ENCODE measurements at regions not wholly inside any gene's neighbourhood (a gene's known extent, or its start where the extent isn't known, plus 50 kb on each side); places are given as distances from the start of the nearest gene placed in this dataset.

DNA sequence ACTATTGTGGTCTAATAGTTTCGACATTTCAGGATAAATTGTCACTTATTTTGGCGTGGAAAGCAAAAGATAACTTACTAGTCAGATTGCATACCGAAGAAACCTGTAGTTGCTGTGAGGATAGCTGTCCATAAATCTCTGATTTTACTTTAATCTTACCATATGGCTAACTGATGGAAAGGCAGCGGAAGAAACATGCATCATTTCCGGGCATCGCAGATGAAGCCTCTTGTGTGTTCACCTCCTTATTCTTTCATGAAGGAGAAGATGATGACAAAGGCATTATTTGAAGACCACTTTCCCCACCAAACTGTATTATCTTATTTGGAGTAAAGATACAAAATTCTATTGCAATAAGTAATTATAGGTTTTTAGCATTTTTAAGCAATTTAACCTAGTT is 763.6 kb upstream of the SLITRK6 start:
- Histone ChIP-seq H3K27ac (no peak overlapping the region), H3K27me3 (no peaks in the 10 kb centered on the region), H3K36me3 (no peaks in the 10 kb centered on the region), H3K4me1 (ENCODE audit: low read depth) (no peaks in the 10 kb centered on the region), H3K9me3 (ENCODE audit: low read depth) (no peaks in the 10 kb centered on the region), H3K4me3 (no peak overlapping the region)
- no peak for DNase-seq (ENCODE audit: low read depth in 1 of 2, low spot score in 1 of 2)
- TF ChIP-seq CTCF (IDR thresholded peaks at IDR 0.05; ENCODE audit: low read depth, low read length) = no peak

- Histone ChIP-seq H3K4me1 (ENCODE audit: low read depth) (no peaks in the 10 kb centered on the region), H3K9me3 (ENCODE audit: low read depth) (no peaks in the 10 kb centered on the region), H3K36me3 (no peaks in the 10 kb centered on the region), H3K27me3 (no peaks in the 10 kb centered on the region), H3K4me3 (no peak overlapping the region), H3K27ac (no peak overlapping the region)
- TF ChIP-seq CTCF (IDR thresholded peaks at IDR 0.05; ENCODE audit: low read depth, low read length) = no peak
- peak in 1 of 2 donors; percentile 68 for DNase-seq (ENCODE audit: low read depth in 1 of 2, low spot score in 1 of 2)
Measured at GRCh38 chr13:86563308-86563707, 764.1 kb upstream of the SLITRK6 start.

GRCh38 chr13:86567119-86567518 is 767.9 kb upstream of the SLITRK6 start:
- Histone ChIP-seq H3K36me3 (no peaks in the 10 kb centered on the region), H3K4me1 (ENCODE audit: low read depth) (no peaks in the 10 kb centered on the region), H3K9me3 (ENCODE audit: low read depth) (no peaks in the 10 kb centered on the region), H3K27ac (no peak overlapping the region), H3K27me3 (no peaks in the 10 kb centered on the region), H3K4me3 (no peak overlapping the region)
- DNase-seq (ENCODE audit: low read depth in 1 of 2, low spot score in 1 of 2) = peak in 1 of 2 donors; percentile 6
- TF ChIP-seq CTCF (IDR thresholded peaks at IDR 0.05; ENCODE audit: low read depth, low read length) = peak; percentile 16

- no peaks in the 10 kb centered on the region for H3K4me1 ChIP-seq (ENCODE audit: low read depth)
- DNase-seq (ENCODE audit: low read depth in 1 of 2, low spot score in 1 of 2) = no peak
- no peaks in the 10 kb centered on the region for H3K9me3 ChIP-seq (ENCODE audit: low read depth)
- no peak overlapping the region for H3K27ac ChIP-seq
- no peak overlapping the region for H3K4me3 ChIP-seq
- TF ChIP-seq CTCF (IDR thresholded peaks at IDR 0.05; ENCODE audit: low read depth, low read length) = no peak
- no peaks in the 10 kb centered on the region for H3K36me3 ChIP-seq
- H3K27me3 ChIP-seq = no peaks in the 10 kb centered on the region
Measured at GRCh38 chr13:86569119-86569518, 769.9 kb upstream of the SLITRK6 start.

DNA sequence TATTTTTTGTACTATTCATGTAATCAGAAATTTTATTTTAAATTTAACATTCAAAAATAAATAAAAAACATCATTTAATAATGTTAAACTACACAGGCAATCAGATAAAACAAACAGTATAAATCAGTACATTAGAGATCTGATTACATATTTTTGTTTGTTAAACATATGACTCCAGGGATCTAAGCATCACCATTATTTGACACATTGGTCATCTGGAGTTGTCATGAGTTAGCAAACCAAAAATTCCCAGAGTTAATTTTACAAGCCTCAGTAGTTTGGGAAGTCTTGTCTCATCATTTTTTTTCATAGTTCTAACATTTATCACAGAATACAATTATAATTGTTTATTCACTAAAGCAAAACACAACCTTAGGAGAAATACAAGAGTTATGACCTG is 770.8 kb upstream of the SLITRK6 start:
- no peaks in the 10 kb centered on the region for H3K36me3 ChIP-seq
- no peak for TF ChIP-seq CTCF (IDR thresholded peaks at IDR 0.05; ENCODE audit: low read depth, low read length)
- no peak overlapping the region for H3K4me3 ChIP-seq
- no peaks in the 10 kb centered on the region for H3K9me3 ChIP-seq (ENCODE audit: low read depth)
- no peaks in the 10 kb centered on the region for H3K4me1 ChIP-seq (ENCODE audit: low read depth)
- no peak for DNase-seq (ENCODE audit: low read depth in 1 of 2, low spot score in 1 of 2)
- no peak overlapping the region for H3K27ac ChIP-seq
- no peaks in the 10 kb centered on the region for H3K27me3 ChIP-seq

GRCh38 chr13:86572115-86572514 is 772.9 kb upstream of the SLITRK6 start:
- no peaks in the 10 kb centered on the region for H3K27me3 ChIP-seq
- H3K36me3 ChIP-seq = no peaks in the 10 kb centered on the region
- no peaks in the 10 kb centered on the region for H3K4me1 ChIP-seq (ENCODE audit: low read depth)
- H3K4me3 ChIP-seq = no peak overlapping the region
- no peaks in the 10 kb centered on the region for H3K9me3 ChIP-seq (ENCODE audit: low read depth)
- H3K27ac ChIP-seq = no peak overlapping the region
- peak in 1 of 2 donors; percentile 42 for DNase-seq (ENCODE audit: low read depth in 1 of 2, low spot score in 1 of 2)
- no peak for TF ChIP-seq CTCF (IDR thresholded peaks at IDR 0.05; ENCODE audit: low read depth, low read length)

Data from cardiac muscle cell (in vitro differentiated cells and primary cell).